NCI-H146 (cell line): ENCODE measurements at regions not wholly inside any gene's neighbourhood (a gene's known extent, or its start where the extent isn't known, plus 50 kb on each side); places are given as distances from the start of the nearest gene placed in this dataset.

Experiments
- DNase-seq: peaks from one replicate; lab custom pipeline; 2025; lab: John Stamatoyannopoulos, UW

- no peak for DNase-seq
Observed at GRCh38 chr5:165094782-165095181, 1589.4 kb downstream of the MAT2B start.

GRCh38 chr5:165101709-165102108 lies 1596.3 kb downstream of the MAT2B start:
- DNase-seq, result no peak

- no peak for DNase-seq
Observed at GRCh38 chr5:165104611-165105010, 1599.2 kb downstream of the MAT2B start.

GRCh38 chr5:165108809-165109208 lies 1603.4 kb downstream of the MAT2B start:
- DNase-seq, result no peak

GRCh38 chr5:165119175-165119574 lies 1613.8 kb downstream of the MAT2B start:
- no peak for DNase-seq

GRCh38 chr5:165126598-165126997 lies 1621.2 kb downstream of the MAT2B start:
- DNase-seq, result no peak

- no peak for DNase-seq
Observed at GRCh38 chr5:165127941-165128340, 1622.5 kb downstream of the MAT2B start.

GRCh38 chr5:165130656-165131055 lies 1625.2 kb downstream of the MAT2B start:
- no peak for DNase-seq

GRCh38 chr5:165134155-165134554 lies 1628.7 kb downstream of the MAT2B start:
- DNase-seq, result no peak

GRCh38 chr5:165135565-165135964 lies 1630.1 kb downstream of the MAT2B start:
- peak; percentile 90 for DNase-seq

- no peak for DNase-seq
Observed at GRCh38 chr5:165137701-165138100, 1632.3 kb downstream of the MAT2B start.

GRCh38 chr5:165138236-165138635 lies 1632.8 kb downstream of the MAT2B start:
- no peak for DNase-seq

GRCh38 chr5:165139262-165139661 lies 1633.8 kb downstream of the MAT2B start:
- no peak for DNase-seq

- DNase-seq, result peak; percentile 1
Observed at GRCh38 chr5:165139721-165140120, 1634.3 kb downstream of the MAT2B start.

- peak; percentile 38 for DNase-seq
Observed at GRCh38 chr5:165143741-165144140, 1638.3 kb downstream of the MAT2B start.

- peak; percentile 29 for DNase-seq
Observed at GRCh38 chr5:165149431-165149830, 1644.0 kb downstream of the MAT2B start.

- no peak for DNase-seq
Observed at GRCh38 chr5:165152058-165152457, 1646.6 kb downstream of the MAT2B start.

- no peak for DNase-seq
Observed at GRCh38 chr5:165157219-165157618, 1651.8 kb downstream of the MAT2B start.

- DNase-seq, result no peak
Observed at GRCh38 chr5:165161204-165161603, 1655.8 kb downstream of the MAT2B start.

GRCh38 chr5:165163861-165164260 lies 1658.4 kb downstream of the MAT2B start:
- no peak for DNase-seq

GRCh38 chr5:165173651-165174050 lies 1668.2 kb downstream of the MAT2B start:
- no peak for DNase-seq

- no peak for DNase-seq
Observed at GRCh38 chr5:165175041-165175440, 1669.6 kb downstream of the MAT2B start.

GRCh38 chr5:165184183-165184582 lies 1678.8 kb downstream of the MAT2B start:
- DNase-seq, result no peak

- no peak for DNase-seq
Observed at GRCh38 chr5:165185716-165186115, 1680.3 kb downstream of the MAT2B start.

GRCh38 chr5:165187815-165188214 lies 1682.4 kb downstream of the MAT2B start:
- DNase-seq, result no peak
